HEK293 (cell line): ENCODE measurements at regions not wholly inside any gene's neighbourhood (a gene's known extent, or its start where the extent isn't known, plus 50 kb on each side); places are given as distances from the start of the nearest gene placed in this dataset.
A peak's percentile ranks its signal among the peaks of the same experiment; 100 is the strongest.

Experiments
- CTCF ChIA-PET: fragments of 350-600 bp; formaldehyde crosslinking; extraction: SDS; loops from one replicate; lab custom pipeline; 2021; ENCODE audit warnings: antibody characterized with exemption; lab: Yijun Ruan, JAX
- POLR2A ChIA-PET: fragments of 300-600 bp; formaldehyde crosslinking; extraction: SDS; loops from one replicate; lab custom pipeline; 2020; ENCODE audit warnings: antibody characterized with exemption, inconsistent platforms; lab: Yijun Ruan, JAX
- H3K27ac ChIP-seq: fragments of 200-500 bp; sonication (Bioruptor generic); 2 replicates; pipeline ENCODE4 v1.5.1; 2014; ENCODE audit warnings: low read depth, low read length, control low read depth, inconsistent platforms; ENCODE audit errors: extremely low read depth
- H3K36me3 ChIP-seq, 2 experiments: fragments of 200-500 bp in 1 of 2; sonication (Bioruptor generic) in 1 of 2; 1 replicate in 1 of 2; 2 replicates in 1 of 2; pipeline ENCODE4 v1.5.1; 2014 to 2017; ENCODE audit warnings: inconsistent platforms in 2 of 2, low read length in 2 of 2; ENCODE audit not compliant: control insufficient read depth in 2 of 2, insufficient read depth in 1 of 2
- H3K4me1 ChIP-seq: fragments of 200-500 bp; sonication (Bioruptor generic); 2 replicates; pipeline ENCODE4 v1.5.1; 2014; ENCODE audit warnings: mild to moderate bottlenecking, low read length, inconsistent platforms; ENCODE audit not compliant: control insufficient read depth, insufficient read depth
- H3K4me3 ChIP-seq: 2 replicates; pipeline ENCODE4 v1.5.1; 2011; ENCODE audit warnings: low read depth, mild to moderate bottlenecking, control low read depth, low read length, moderate library complexity
- H3K9me3 ChIP-seq: fragments of 200-500 bp; sonication (Bioruptor generic); 2 replicates; pipeline ENCODE4 v1.5.1; 2014; ENCODE audit warnings: low read depth, low read length, inconsistent platforms; ENCODE audit not compliant: control insufficient read depth, insufficient read depth
- GLIS1 ChIP-seq: fragments of 450-650 bp; formaldehyde crosslinking; IDR thresholded peaks from 2 replicates; pipeline ENCODE4 v1.5.1; 2016; ENCODE audit warnings: missing biosample characterization, missing genetic modification characterization
- GLIS2 ChIP-seq: fragments of 450-650 bp; formaldehyde crosslinking; IDR thresholded peaks from 2 replicates; pipeline ENCODE4 v1.5.1; 2016; ENCODE audit warnings: missing biosample characterization, missing genetic modification characterization
- HOXA7 ChIP-seq: sonication (generic); formaldehyde crosslinking; IDR thresholded peaks from 2 replicates; pipeline ENCODE4 v1.8.1; 2022; ENCODE audit warnings: missing genetic modification reagents, borderline replicate concordance
- IKZF3 ChIP-seq: fragments of 450-650 bp; IDR thresholded peaks from 2 replicates; pipeline ENCODE4 v1.5.0; 2018; ENCODE audit warnings: missing biosample characterization, mild to moderate bottlenecking, missing genetic modification characterization, moderate library complexity
- OSR2 ChIP-seq: fragments of 450-650 bp; formaldehyde crosslinking; IDR thresholded peaks from 2 replicates; pipeline ENCODE4 v1.5.1; 2016; ENCODE audit warnings: missing biosample characterization, missing genetic modification characterization
- TRIM28 ChIP-seq: IDR thresholded peaks from 2 replicates; pipeline ENCODE4 v1.6.1; 2011; ENCODE audit warnings: low read length, control low read depth, borderline replicate concordance
- ZBTB1 ChIP-seq: fragments of 450-650 bp; formaldehyde crosslinking; IDR thresholded peaks from 2 replicates; pipeline ENCODE4 v1.5.1; 2016; ENCODE audit warnings: missing biosample characterization, missing genetic modification characterization
- ZIC2 ChIP-seq: fragments of 450-650 bp; formaldehyde crosslinking; IDR thresholded peaks from 2 replicates; pipeline ENCODE4 v1.5.1; 2016; ENCODE audit warnings: missing biosample characterization, missing genetic modification characterization
- ZNF112 ChIP-seq: fragments of 450-650 bp; formaldehyde crosslinking; IDR thresholded peaks from 2 replicates; pipeline ENCODE4 v1.5.0; 2017; ENCODE audit warnings: missing biosample characterization, missing genetic modification characterization
- ZNF169 ChIP-seq: fragments of 450-650 bp; formaldehyde crosslinking; IDR thresholded peaks from 2 replicates; pipeline ENCODE4 v1.5.1; 2016; ENCODE audit warnings: missing biosample characterization, missing genetic modification characterization
- ZNF214 ChIP-seq: fragments of 450-650 bp; formaldehyde crosslinking; IDR thresholded peaks from 2 replicates; pipeline ENCODE4 v1.5.1; 2017; ENCODE audit warnings: missing biosample characterization, mild to moderate bottlenecking, missing genetic modification characterization, borderline replicate concordance
- ZNF274 ChIP-seq, 2 experiments: fragments of 200-500 bp in 1 of 2; fragments of 450-650 bp in 1 of 2; sonication (Bioruptor generic) in 1 of 2; formaldehyde crosslinking in 1 of 2; IDR thresholded peaks; 2 replicates each; pipeline versions ENCODE4 v1.5.1 to v1.6.1; 2014 to 2016; ENCODE audit warnings: borderline replicate concordance in 1 of 2, inconsistent platforms in 1 of 2, low read length in 1 of 2, missing biosample characterization in 1 of 2, missing genetic modification characterization in 1 of 2
- ZNF324 ChIP-seq: fragments of 450-650 bp; formaldehyde crosslinking; IDR thresholded peaks from 2 replicates; pipeline ENCODE4 v1.5.1; 2016; ENCODE audit warnings: missing biosample characterization, missing genetic modification characterization
- ZNF521 ChIP-seq: fragments of 450-650 bp; formaldehyde crosslinking; IDR thresholded peaks from 2 replicates; pipeline ENCODE4 v1.5.1; 2017; ENCODE audit warnings: missing biosample characterization, mild to moderate bottlenecking, missing genetic modification characterization
- ZNF558 ChIP-seq: fragments of 450-650 bp; formaldehyde crosslinking; IDR thresholded peaks from 2 replicates; pipeline ENCODE4 v1.5.1; 2016; ENCODE audit warnings: missing biosample characterization, missing genetic modification characterization
- ZNF626 ChIP-seq: fragments of 450-650 bp; sonication (Bioruptor Pico); formaldehyde crosslinking; IDR thresholded peaks from 2 replicates; pipeline ENCODE4 v1.5.1; 2018; ENCODE audit warnings: missing biosample characterization, missing genetic modification characterization, inconsistent platforms
- TF ChIP-seq, protein P1 (sequence below): sonication (generic); formaldehyde crosslinking; IDR thresholded peaks from 2 replicates; pipeline ENCODE4 v1.8.1; 2022; ENCODE audit warnings: mild to moderate bottlenecking, moderate library complexity, missing genetic modification reagents
- TF ChIP-seq, protein P2 (sequence below): fragments of 450-650 bp; formaldehyde crosslinking; IDR thresholded peaks from 2 replicates; pipeline ENCODE4 v1.5.1; 2016; ENCODE audit warnings: missing biosample characterization, missing genetic modification characterization
- TF ChIP-seq, protein P3 (sequence below): fragments of 450-650 bp; formaldehyde crosslinking; IDR thresholded peaks from 2 replicates; pipeline ENCODE4 v1.5.1; 2016; ENCODE audit warnings: missing biosample characterization, missing genetic modification characterization
- TF ChIP-seq, protein P4 (sequence below): fragments of 450-650 bp; formaldehyde crosslinking; IDR thresholded peaks from 2 replicates; pipeline ENCODE4 v1.5.1; 2016; ENCODE audit warnings: missing biosample characterization, missing genetic modification characterization, borderline replicate concordance

DNA sequence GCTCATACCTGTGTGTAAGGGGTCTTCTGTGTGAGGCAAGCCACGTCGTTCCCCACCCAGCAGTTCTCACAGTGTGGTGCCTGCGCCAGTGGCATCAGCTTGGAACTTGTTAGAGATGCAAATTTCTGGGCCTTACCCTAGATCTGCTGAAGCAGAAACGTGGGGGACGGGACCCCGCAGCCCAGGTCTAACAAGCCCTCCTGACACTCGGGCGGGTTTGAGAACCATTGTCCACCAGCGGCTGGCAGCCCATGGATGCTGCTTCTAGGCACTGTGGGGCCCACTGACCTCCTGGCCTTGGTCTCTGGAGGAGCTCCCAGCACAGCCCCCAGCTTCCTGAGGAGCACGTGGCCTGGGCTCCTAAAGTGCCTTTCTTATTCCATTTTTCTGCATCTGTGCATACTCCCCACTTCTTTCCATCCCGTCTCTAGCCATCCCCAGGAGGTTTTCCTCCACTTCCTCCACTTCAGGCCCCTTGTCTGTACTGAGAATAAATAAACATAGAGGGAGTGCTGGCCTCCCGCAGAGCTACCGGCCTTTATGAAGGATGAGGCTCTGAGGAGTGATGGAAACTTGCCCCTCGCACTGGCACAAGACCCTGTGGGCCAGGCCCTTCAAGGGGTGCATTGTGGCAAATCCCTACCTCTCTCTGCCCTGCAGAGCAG is 94.3 kb downstream of the GALR1 start:
- TF ChIP-seq ZNF112, result no peak
- TF ChIP-seq ZNF324 (tag by site-specific recombination), result no peak
- TF ChIP-seq, protein P1, sequence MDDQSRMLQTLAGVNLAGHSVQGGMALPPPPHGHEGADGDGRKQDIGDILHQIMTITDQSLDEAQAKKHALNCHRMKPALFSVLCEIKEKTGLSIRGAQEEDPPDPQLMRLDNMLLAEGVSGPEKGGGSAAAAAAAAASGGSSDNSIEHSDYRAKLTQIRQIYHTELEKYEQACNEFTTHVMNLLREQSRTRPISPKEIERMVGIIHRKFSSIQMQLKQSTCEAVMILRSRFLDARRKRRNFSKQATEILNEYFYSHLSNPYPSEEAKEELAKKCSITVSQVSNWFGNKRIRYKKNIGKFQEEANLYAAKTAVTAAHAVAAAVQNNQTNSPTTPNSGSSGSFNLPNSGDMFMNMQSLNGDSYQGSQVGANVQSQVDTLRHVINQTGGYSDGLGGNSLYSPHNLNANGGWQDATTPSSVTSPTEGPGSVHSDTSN (CRISPR knock-in tag), result no peak
- TF ChIP-seq ZIC2 (tag by site-specific recombination), result peak; percentile 26; the same call in 1 of the 2 replicates
- TF ChIP-seq ZNF521, result no peak
- TF ChIP-seq, protein P2, sequence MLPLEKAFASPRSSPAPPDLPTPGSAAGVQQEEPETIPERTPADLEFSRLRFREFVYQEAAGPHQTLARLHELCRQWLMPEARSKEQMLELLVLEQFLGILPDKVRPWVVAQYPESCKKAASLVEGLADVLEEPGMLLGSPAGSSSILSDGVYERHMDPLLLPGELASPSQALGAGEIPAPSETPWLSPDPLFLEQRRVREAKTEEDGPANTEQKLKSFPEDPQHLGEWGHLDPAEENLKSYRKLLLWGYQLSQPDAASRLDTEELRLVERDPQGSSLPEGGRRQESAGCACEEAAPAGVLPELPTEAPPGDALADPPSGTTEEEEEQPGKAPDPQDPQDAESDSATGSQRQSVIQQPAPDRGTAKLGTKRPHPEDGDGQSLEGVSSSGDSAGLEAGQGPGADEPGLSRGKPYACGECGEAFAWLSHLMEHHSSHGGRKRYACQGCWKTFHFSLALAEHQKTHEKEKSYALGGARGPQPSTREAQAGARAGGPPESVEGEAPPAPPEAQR, result no peak
- no peak for TF ChIP-seq HOXA7 (CRISPR knock-in tag)
- no peak for TF ChIP-seq ZNF214
- no peak for TF ChIP-seq ZNF626 (tag by site-specific recombination)
- TF ChIP-seq, protein P3, sequence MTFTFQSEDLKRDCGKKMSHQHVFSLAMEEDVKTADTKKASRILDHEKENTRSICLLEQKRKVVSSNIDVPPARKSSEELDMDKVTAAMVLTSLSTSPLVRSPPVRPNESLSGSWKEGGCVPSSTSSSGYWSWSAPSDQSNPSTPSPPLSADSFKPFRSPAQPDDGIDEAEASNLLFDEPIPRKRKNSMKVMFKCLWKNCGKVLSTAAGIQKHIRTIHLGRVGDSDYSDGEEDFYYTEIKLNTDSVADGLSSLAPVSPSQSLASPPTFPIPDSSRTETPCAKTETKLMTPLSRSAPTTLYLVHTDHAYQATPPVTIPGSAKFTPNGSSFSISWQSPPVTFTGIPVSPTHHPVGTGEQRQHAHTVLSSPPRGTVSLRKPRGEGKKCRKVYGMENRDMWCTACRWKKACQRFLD (tag by site-specific recombination), result no peak
- TF ChIP-seq GLIS1 (tag by site-specific recombination), result peak; percentile 70
- TF ChIP-seq ZNF169 (tag by site-specific recombination), result no peak
- TF ChIP-seq, protein P4, sequence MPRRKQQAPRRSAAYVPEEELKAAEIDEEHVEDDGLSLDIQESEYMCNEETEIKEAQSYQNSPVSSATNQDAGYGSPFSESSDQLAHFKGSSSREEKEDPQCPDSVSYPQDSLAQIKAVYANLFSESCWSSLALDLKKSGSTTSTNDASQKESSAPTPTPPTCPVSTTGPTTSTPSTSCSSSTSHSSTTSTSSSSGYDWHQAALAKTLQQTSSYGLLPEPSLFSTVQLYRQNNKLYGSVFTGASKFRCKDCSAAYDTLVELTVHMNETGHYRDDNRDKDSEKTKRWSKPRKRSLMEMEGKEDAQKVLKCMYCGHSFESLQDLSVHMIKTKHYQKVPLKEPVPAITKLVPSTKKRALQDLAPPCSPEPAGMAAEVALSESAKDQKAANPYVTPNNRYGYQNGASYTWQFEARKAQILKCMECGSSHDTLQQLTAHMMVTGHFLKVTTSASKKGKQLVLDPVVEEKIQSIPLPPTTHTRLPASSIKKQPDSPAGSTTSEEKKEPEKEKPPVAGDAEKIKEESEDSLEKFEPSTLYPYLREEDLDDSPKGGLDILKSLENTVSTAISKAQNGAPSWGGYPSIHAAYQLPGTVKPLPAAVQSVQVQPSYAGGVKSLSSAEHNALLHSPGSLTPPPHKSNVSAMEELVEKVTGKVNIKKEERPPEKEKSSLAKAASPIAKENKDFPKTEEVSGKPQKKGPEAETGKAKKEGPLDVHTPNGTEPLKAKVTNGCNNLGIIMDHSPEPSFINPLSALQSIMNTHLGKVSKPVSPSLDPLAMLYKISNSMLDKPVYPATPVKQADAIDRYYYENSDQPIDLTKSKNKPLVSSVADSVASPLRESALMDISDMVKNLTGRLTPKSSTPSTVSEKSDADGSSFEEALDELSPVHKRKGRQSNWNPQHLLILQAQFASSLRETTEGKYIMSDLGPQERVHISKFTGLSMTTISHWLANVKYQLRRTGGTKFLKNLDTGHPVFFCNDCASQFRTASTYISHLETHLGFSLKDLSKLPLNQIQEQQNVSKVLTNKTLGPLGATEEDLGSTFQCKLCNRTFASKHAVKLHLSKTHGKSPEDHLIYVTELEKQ (tag by site-specific recombination), result no peak
- no peak for TF ChIP-seq OSR2 (tag by site-specific recombination)
- no peak for TF ChIP-seq TRIM28
- TF ChIP-seq GLIS2, result no peak
- TF ChIP-seq, all 188 proteins: peak for 2
- CTCF ChIA-PET, result interaction anchor here (0.5 kb wide), 1 partner anchor 321 kb away, joined by 3 read pairs; no protein-coding TSS in a partner anchor
- no peak overlapping the region; the same call in 1 of the 2 replicates for H3K27ac ChIP-seq
- H3K9me3 ChIP-seq, result no peaks in the 10 kb centered on the region
- H3K36me3 ChIP-seq, result no peaks in the 10 kb centered on the region
- H3K4me1 ChIP-seq, result peaks cover 5% of the 10 kb centered on the region; the same call in 1 of the 2 replicates
- H3K4me3 ChIP-seq, result no peak overlapping the region
- POLR2A ChIA-PET, result no interaction called here

DNA sequence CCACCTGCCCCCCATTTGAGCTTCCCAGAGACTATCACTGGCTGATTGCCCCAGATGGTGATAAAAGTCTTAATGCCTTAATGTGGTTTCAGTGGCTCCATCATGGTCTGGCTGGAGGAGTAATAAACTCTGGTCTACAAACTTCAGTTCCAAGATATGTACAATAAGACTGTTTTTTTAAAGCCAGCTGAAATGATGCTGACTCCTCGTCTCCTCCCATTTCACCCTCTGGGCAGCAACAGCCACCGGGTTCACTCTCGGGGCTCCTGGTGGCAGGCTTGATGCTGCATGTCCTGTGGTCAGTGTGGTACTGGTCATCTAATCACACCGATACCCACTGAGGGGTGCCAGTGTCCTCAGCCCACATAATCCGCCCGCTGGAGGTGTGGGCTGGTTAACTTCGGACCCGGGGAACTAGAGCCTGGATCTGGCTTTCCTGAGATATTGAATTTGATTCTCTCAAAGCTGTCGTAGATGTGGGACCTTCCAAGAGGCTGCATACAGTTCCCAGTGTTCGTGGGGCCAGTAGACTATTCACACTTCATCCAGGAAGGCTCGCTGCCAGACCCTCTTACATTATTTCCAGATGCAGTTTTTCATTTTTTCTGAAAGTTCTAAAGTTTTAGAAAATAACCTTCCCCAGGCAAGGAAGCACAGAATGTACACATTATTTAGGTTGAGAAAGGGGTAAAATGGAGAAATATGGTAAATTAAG is 95.3 kb downstream of the GALR1 start:
- ChIA-PET CTCF (interaction anchor here (0.6 kb wide), 1 partner anchor 140 kb away, joined by 10 read pairs; no protein-coding TSS in a partner anchor), POLR2A (no interaction called here)
- Histone ChIP-seq H3K4me3 (no peak overlapping the region), H3K36me3 (no peaks in the 10 kb centered on the region), H3K27ac (no peak overlapping the region), H3K4me1 (peaks cover 5% of the 10 kb centered on the region; the same call in 1 of the 2 replicates), H3K9me3 (no peaks in the 10 kb centered on the region)
- TF ChIP-seq ZNF558 (tag by site-specific recombination) (no peak), IKZF3 (tag by site-specific recombination) (no peak), ZNF274 (IDR thresholded peaks at IDR 0.05; ENCODE audit: low read length) (no peak), ZNF274 (tag by site-specific recombination; IDR thresholded peaks at IDR 0.05; ENCODE audit: borderline replicate concordance) (no peak), ZBTB1 (tag by site-specific recombination) (no peak)
